Stimulated activated CD8-positive, alpha-beta memory T cell treated with anti-CD3 and anti-CD28 coated beads, Interleukin-15, amount 100 ng/mL, for 4 hours (primary cell): ENCODE measurements at regions not wholly inside any gene's neighbourhood (a gene's known extent, or its start where the extent isn't known, plus 50 kb on each side); places are given as distances from the start of the nearest gene placed in this dataset.

Experiments used
- DNase-seq, 2 donors: peaks; one replicate each; pipeline ENCODE4 v3.0.0-alpha.2; 2020; ENCODE audit warnings: low read depth in 2 of 2

DNA sequence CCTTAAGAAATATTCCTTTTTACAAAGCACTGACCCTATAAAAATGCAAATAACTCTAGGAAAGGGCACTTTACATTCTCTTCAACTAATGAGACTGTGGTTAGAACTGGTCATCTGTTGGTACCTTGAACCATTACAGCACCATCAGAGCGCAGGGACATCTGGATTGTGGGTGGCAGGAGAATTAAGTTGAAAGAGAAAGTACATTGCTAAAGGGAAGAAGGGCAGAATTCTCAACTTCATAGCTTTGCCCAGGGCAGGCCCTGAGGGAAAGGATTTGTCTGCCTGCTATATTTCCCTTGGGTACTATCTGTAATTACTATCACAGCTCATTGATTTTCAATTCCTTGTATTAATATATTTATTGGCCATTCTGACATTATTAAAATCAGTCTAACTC, 196.8 kb downstream of the KLF12 start:
- DNase-seq, result no peak

DNA sequence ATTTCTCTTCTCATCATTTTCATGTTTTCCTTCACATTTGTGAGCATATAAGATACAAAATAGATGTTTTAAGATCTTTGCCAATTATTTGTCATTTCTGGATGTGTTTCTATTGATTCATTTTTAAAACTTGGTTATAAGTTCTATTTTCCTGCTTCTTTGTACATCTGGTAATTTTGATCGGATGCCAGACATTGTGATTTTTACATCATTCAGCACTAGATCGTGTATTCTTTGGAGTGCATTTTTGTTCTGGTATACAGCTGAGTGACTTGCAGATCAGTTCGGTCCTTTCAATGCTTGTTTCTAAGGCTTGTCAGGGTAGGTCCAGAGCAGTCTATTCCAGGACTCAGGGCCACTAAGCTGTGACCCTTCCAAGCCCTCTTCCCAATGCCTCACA, 198.2 kb downstream of the KLF12 start:
- no peak for DNase-seq

DNA sequence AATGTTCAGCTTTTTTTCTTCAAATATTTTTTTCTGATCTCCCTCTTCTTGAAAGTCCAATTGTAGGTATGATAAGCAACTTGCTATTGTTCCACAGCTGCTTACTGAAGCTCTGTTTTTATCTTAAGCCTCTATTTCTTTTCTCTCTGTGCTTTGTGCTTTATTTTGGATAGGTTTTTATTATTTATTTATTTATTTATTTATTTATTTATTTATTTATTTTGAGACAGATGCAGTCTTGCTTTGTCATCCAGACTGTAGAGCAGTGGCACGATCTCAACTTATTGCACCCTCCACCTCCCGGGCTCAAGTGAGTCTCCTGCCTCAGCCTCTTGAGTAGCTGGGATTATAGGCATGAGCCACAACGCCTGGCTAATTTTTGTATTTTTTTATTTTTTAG, 199.4 kb downstream of the KLF12 start:
- DNase-seq, result no peak

DNA sequence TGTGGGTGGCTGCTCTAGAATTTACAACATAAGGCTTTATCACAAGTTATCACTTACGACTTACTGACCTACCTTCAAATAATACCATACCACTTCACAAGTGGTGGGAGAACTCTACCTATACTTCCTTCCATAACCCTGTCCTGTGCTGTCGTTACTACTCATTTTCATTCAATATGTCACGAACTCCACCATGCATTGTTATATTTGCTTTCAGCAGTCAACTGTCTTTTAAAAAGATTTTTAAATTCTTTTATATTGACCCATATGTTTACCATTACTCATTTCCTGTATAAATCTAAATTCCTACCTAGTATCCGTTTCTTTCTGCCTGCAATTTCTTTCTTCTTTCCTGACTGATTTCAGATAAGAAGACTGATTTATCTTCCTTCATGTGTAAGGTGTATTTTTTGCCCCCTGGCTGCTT, 200.0 kb downstream of the KLF12 start:
- DNase-seq, result no peak

DNA sequence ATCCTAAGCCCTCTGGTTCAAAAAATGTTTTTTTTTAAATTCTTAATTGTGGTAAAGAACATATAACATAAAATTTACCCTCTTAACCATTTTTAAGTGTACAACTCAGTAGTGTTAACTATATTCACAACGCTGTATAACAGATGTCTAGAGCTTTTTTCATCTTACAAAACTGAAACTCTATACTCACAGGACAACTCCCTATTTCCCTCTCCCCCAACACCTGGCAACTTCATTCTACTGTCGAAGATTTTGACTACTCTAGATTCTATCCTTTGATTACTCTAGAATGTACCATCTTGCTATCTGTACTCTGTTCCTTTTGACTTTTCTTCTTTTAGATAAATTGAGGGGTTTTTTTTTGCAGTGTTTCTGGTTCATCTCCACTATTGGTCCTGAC, 200.4 kb downstream of the KLF12 start:
- DNase-seq, result no peak

DNA sequence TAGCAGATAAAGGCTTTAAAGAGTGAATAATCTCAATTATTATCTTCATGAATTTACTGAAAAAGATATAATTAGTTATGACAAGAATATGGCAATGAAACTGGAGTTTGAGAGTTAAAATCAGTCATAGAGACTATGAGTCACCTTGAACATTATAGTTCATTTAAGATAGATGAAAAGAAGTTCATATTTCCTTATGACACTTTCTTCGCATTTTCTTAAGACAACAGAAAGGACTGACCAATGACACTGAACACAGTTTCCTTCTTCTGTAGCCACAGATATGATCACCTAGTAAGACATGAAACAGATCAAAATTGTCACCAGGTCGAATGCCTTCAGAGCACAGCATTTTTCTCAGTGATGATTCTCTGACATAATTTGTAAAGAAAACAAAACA, 202.1 kb downstream of the KLF12 start:
- DNase-seq, result no peak

DNA sequence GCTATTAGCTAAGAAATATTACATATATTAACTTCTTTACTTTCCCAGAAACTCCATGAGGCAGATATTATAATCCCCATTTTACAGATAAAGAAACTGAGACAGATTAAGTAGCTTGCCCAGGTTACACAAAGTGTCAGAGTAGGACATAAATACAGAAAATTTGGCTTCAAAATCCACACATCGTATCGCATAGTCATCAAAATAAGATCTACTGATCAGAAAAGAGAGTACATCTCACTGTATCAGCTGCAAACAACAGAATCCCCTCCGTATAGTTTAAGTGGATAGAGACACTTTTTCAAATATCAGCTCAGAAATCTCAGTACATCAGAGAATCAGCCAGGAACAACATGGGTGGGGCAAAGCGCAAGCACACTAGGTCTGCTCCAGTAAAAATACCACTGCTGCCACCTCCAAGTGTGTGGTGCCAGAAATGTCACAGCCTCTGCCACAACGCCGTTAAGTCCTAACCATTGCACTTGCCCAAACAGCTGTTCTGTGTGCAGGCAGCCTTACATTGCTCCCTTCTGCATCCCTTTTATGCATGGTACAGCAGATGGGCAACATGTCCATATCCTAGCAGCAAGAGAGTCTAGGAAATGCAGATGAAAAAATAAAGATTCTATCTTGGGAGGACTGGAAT, 204.8 kb downstream of the KLF12 start:
- no peak for DNase-seq

DNA sequence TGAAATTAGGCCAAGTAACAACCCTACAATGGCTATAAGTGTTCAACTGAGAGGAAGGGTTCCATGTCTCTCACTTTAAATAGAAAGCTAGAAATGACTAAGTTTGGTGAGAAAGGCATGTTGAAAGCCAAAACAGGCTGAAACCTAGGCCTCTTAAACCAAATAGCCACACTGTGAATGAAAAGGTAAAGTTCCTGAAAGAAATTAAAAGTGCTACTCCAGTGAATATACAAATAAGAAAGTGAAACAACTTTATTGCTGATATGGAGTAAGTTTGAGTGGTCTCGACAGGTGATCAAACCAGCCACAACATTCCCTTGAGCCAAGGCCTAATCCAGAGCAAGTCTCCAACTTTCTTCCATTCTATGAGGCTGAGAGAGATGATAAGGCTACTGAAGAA, 209.6 kb downstream of the KLF12 start:
- no peak for DNase-seq

DNA sequence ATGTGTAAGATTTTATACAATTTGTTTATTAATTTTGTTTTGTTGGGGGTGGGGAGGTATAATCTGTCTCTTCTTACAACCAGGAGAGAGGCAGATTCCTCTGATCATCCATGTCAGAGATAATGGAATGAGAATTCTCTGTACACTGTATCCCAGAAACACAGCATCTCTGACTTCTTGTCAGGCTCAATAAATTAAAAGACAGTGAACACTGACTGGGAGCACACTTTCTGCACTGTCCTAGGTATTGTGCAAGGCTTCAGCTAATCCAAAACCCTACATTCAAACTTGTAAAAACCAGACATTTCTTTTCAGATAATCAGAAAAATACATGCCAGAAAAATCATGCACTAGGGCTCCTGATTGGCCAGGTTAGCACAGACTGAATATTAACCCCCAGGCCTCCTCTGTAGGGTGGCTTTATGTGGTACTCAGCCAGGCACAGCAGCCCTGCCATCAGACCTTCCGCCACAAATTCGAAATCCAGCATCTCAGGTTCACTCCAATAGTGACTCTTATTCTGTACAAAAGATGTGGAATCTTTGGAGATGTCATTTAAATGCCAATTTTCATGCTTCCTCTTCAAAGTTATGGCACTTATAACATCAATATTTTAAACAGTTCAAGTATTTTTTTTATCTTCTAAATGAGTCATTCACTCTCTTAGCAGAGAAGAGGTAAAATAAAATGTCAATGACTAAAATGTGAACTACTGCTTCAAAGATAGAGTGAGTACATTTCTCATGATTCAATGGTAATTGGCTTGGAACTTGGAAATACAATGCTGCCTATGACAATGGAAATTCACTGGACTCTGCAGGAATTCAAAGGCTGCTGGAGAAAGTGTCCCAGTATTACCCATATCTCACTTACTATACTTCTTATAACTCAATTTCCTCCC, 211.5 kb downstream of the KLF12 start:
- no peak for DNase-seq

DNA sequence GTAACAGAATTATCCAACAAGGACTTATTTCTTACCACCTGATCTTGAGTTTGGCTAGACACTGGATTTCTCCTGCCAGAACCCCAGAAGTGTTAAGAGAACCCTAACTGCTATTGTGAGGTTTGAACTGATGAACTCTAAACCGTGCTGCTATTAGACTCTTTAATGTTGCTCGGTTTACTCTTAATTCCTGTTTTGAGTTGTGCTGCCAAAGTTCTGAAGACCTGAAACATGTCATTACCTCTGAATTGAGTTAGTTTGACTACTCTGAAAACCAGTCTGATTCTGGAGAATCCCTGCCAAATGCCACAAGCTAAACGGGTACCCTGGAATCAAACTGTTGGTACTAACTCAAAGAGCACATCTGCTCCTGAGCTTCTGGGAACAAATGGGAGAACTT, 215.5 kb downstream of the KLF12 start:
- DNase-seq, result no peak

DNA sequence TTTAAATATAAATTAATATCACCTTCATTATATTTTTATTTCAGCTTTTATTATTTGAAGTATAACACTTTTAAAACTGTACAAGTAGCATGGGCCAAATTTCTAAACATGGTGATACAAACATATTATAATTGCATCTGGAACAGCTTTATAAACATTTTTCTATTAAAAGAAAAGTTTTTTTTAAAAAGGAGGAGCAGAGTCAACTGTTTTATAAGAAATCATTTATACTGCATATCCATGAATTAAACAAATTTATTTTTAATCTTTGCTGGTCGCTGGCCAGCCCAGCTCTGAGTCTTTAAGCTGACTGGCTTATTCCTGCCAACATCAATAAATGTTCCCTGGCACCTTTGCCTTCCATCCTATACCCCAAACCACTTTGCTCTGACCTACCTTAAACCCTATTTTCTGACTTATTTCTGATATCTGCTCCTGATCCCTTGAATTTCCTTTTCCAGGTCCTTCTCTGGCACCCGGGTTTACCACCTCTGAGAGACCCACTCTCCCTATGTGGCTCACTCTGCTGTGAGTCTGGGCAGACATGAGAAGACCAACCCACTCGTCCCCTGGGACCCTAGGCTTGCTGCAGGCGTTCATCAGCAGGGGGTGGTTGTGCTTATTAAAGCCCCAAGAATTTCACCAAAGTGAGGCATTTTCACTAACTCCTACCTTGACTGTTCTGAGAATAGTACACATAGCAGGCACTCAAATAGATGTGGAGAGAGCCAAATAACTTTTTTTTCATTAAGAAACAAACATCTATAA, 220.3 kb downstream of the KLF12 start:
- no peak for DNase-seq

DNA sequence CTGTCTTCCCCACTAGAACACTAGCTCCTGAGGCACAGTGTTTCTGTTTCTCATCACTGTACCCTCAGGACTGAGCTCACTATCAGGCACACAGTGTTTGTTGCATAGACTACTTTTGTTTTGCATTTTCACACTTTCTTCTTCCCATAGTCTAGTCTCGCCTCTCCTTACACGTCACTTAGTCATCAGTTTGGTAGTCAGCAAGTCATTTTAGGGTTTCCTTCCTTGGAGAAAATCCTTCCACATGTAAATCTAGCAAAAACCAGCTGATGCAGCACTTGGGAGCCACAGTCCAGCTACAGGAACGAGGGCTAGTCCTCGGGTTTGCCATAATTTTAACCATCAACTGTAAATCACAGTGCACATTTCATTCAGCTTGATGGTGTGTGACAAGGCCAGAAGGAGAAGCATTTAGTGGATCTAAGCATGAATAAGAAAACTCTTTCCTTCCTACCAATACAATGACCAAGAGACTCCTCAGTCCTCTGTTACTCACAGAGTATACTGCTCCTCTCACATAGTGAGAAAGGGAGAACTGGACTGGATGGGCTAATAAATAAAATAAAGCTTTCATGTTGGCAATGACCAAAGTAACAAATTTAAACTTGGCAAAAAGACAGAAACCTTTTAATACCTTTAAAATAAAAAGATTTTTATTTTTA, 221.0 kb downstream of the KLF12 start:
- no peak for DNase-seq

DNA sequence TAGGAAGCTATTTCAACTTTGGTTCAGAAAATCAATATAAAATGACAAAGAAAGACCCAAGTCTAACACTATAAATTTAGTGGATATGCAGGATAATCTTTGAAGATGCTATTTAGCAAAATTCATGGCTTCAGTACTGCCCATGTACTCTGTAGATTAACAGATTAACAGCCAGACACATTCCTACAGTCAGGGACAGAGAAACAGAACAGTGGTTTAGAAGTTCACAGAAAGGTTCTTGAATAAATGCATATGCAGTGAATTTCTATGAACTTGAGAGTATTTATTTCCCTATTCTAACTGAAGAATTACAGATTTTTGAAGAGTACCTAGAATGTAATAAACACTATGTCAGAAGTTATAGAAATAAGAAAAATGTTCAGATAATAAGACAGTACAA, 222.8 kb downstream of the KLF12 start:
- no peak for DNase-seq

DNA sequence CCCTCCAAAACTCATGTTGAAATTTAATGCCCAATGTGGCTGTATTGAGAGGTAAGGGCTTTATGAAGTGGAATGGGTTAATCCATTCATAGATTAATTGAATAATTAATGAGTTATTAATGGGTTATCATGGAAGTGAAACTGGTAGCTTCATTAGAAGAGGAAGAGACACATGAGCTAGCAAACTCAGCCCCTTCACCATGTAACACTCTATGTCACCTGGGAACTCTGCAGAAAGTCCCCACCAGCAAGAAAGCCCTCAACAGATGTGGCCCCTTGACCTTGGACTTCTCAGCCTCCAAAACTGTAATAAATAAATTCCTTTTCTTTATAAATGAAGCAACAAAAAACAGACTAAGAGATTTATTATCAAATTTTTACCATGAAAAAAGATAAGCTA, 223.5 kb downstream of the KLF12 start:
- no peak for DNase-seq

DNA sequence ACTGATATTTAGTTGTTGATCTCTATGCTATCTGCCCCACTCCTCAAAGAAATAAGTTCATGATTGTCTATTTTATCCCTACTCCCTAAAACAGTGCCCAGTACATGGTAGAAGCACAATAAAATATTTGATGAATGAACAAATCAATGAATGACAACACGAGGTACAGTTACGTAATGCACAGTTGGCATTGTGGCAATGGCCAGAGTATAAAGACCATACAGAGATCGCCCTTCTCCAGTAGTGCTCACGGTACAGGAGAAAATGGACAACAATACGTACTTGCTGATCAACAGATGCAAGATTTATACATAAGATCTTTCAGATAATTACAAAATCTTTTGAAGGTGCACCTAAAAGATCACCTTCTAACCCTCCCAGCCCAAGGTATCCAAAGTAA, 225.4 kb downstream of the KLF12 start:
- DNase-seq, result no peak

DNA sequence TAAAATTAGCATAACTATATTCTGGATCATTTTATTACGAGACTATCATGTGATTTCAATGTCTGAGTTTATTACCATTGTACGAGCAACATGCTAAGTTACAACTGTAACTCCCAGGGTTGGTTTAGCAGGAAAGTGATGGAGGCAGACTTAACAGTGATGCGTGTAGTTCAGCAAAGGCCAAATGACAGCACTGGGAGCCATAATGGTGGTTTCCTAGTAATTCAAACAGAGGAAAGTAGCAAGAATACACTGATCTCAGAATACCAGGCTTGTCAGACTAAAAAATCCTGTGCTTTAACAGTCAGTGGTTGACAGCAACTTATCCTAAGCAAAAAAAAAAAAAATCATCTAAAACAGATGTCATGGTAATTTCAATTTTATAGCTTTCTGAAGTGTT, 229.6 kb downstream of the KLF12 start:
- DNase-seq, result no peak

DNA sequence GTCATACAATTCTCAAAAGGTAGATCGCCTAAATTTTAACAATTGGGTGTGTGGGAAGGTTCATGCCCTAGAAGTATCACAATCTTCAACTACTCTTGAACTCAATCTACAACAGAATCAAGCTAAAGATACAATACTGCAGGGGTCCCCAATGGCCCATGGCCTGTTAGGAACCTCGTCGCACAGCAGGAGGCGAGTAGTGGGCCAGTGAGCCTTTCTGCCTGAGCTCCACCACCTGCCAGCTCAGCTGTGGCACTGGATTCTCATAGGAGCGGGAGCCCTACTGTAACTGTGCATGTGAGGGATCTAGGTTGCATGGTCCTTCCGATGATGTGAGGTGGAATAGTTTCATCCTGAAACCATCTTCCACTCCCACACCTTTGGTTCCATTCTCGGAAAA, 230.6 kb downstream of the KLF12 start:
- DNase-seq, result no peak

DNA sequence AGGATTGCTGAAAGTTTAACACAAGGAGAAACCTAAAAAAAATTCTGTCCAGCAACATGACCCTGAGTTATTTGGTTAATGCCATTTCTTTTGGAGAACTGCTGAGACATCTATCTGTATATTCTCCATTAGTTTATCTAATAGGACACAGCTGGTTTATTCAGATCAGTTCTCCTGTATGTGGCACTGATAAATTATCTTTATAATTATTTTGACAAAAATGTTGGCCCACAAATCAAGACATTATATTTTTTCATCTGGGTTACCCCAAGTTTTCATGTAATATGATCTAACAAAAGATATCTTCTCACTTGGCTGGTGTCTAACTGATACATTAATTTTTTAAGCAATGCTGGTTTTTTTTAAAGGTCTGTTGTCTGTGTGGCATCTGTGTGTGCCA, 231.4 kb downstream of the KLF12 start:
- DNase-seq, result no peak

DNA sequence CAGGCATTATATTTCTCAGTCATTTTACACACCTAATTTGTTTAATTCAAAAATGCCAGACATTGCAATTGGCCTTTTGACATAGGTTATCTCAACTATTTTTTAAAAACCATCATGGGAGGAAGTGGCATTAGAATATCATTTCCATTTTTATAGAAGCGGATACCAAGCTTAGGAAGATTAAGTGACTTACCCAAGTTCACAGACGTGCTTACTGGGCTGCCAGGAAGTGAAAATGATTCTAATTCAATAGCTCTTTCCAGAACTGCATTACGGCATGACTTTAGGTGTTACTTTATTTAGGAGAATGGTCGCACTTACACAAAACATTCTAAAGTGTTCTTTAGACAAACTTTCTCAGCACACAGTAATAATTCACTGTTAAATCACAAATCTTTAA, 231.9 kb downstream of the KLF12 start:
- DNase-seq, result no peak

DNA sequence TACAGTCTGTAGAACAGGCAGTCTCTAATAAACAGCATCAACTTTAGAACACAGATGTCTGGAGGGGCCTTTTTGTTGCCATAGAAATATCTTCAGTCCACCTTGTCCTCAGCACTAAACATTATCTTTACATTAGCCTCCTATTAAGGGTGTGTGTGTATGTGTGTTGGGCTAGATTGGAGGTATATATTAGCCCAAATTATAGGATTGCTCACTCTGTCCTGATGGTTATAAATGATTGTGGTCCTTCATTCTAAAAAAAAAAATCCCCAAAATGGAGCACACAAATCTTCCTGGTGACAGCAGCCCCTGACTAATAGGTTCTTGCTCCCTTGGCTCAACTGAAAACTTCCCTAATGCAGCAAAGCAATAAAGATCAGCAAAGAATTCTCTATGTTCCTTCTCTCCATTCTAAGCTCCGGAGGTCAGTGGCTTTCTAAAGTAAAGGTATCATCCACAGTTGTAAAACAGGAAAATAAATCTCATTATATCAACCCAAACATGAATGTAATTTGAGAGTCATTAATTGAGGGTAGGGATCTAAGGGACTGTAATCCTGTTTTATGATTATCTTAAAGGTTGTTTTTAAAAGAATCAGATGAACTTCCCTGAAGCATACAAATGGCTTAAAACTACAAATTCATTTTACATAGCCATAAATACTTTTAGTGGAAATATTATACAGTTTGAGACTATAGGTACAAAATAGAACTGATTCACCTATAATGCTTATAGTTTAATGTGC, 232.7 kb downstream of the KLF12 start:
- DNase-seq, result no peak

DNA sequence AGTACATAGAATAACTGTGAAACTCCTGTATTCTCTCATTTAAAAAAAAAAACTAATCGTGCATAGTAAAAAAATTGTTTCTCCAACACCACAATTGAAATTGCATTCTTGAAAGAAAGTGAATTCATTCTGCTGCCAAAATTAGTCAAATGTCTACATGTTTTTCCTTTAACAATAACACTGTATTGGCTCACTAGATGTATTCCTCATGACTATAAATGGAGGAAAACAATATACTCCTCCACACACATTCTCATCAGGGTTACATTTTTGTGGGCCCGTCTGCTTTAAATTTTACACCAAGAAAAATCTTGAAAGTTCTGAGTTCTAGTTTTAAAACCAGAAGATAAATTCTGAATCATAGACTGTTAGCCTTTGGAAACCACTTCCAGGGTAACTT, 233.6 kb downstream of the KLF12 start:
- no peak for DNase-seq
